SU-DHL-6 (cell line): ENCODE measurements at regions not wholly inside any gene's neighbourhood (a gene's known extent, or its start where the extent isn't known, plus 50 kb on each side); places are given as distances from the start of the nearest gene placed in this dataset.

Experiments used
- H2AFZ ChIP-seq: fragments of 200-600 bp; sonication (generic); 2 replicates; pipeline ENCODE4 v1.6.1; 2014; ENCODE audit warnings: low read depth, mild to moderate bottlenecking, moderate library complexity, mixed read lengths, antibody characterized with exemption, low read length; ENCODE audit not compliant: severe bottlenecking
- H3F3A ChIP-seq: fragments of 200-600 bp; shearing (Covaris generic); 2 replicates; pipeline ENCODE4 v1.6.0; 2016; ENCODE audit warnings: antibody characterized with exemption, mild to moderate bottlenecking; ENCODE audit not compliant: insufficient read depth
- H3K27ac ChIP-seq: fragments of 200-600 bp; sonication (generic); 2 replicates; pipeline ENCODE4 v1.5.1; 2016; ENCODE audit warnings: low read depth, mild to moderate bottlenecking, low read length, moderate library complexity, mixed read lengths
- H3K27me3 ChIP-seq: fragments of 200-600 bp; sonication (generic), shearing (Covaris generic); 2 replicates; pipeline ENCODE4 v1.6.0; 2014; ENCODE audit warnings: mild to moderate bottlenecking, low read length
- H3K36me3 ChIP-seq: fragments of 200-600 bp; sonication (generic); 2 replicates; pipeline ENCODE4 v1.6.1; 2014; ENCODE audit warnings: mild to moderate bottlenecking, low read length, mixed read lengths
- H3K4me2 ChIP-seq: fragments of 300-600, 200-600 bp; shearing (Covaris generic), sonication (generic); 2 replicates; pipeline ENCODE4 v1.6.0; 2014; ENCODE audit warnings: low read length, low read depth, mild to moderate bottlenecking; ENCODE audit not compliant: poor library complexity, severe bottlenecking
- H3K4me3 ChIP-seq: fragments of 200-600 bp; sonication (generic); 2 replicates; pipeline ENCODE4 v1.5.1; 2014; ENCODE audit warnings: antibody characterized with exemption, low read length, mild to moderate bottlenecking, mixed read lengths; ENCODE audit not compliant: insufficient read depth, poor library complexity, severe bottlenecking
- H3K79me2 ChIP-seq: fragments of 200-600 bp; sonication (generic); 2 replicates; pipeline ENCODE4 v1.6.1; 2014; ENCODE audit warnings: mild to moderate bottlenecking, low read length, moderate library complexity; ENCODE audit not compliant: insufficient read depth
- H3K9ac ChIP-seq: fragments of 200-600 bp; sonication (generic); 2 replicates; pipeline ENCODE4 v1.7.0; 2014; ENCODE audit warnings: mild to moderate bottlenecking, low read length
- H3K9me2 ChIP-seq: fragments of 200-600 bp; sonication (generic); replicated peaks from 2 replicates; pipeline ENCODE4 v1.6.1; 2014; ENCODE audit warnings: low read length; ENCODE audit not compliant: insufficient read depth
- H3K9me3 ChIP-seq: fragments of 200-600 bp; sonication (generic); 2 replicates; pipeline ENCODE4 v1.6.1; 2014; ENCODE audit warnings: low read length, mixed read lengths; ENCODE audit not compliant: insufficient read depth
- H4K20me1 ChIP-seq: fragments of 200-600 bp; sonication (generic); 2 replicates; pipeline ENCODE4 v1.6.1; 2014; ENCODE audit warnings: low read depth, mild to moderate bottlenecking, antibody characterized with exemption, low read length, moderate library complexity, mixed read lengths
- EZH2phosphoT487 ChIP-seq: fragments of 200-600 bp; sonication (generic), shearing (Covaris generic); conservative IDR thresholded peaks from 2 replicates; pipeline ENCODE4 v1.6.1; 2018; ENCODE audit warnings: mild to moderate bottlenecking, antibody characterized with exemption, low read length, moderate library complexity, mixed read lengths
- TF ChIP-seq, protein P1 (sequence below): fragments of 200-600 bp; sonication (generic); IDR thresholded peaks from one replicate; pipeline ENCODE4 v1.5.1; 2017; ENCODE audit warnings: antibody characterized with exemption, mild to moderate bottlenecking, low read length, moderate library complexity; ENCODE audit not compliant: insufficient read depth, poor library complexity, severe bottlenecking

DNA sequence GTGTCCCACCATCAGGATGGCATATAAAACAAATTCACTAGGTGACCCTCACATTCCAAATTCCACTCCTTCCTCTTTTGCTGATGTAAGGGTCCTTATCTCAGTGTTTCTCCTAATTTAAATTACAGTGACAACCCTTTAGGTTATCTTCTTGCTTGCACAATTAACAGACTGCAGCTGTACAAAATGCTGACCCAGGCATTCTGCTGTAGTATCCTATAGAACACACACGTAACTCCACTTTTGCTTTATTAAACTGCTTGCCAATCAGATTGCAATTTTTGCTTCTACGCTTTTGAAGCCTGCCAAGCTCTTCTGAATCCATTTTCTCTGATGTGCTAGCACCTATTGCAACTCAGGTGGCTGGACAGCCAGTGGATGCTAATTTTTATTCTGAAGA is 950.3 kb downstream of the TFAP2A start:
- no peak overlapping the region for H3K4me2 ChIP-seq
- H3K27me3 ChIP-seq: no peaks in the 10 kb centered on the region

GRCh38 chr6:9463311-9463710 is 951.6 kb downstream of the TFAP2A start:
- Histone ChIP-seq H3F3A (no peaks in the 10 kb centered on the region), H4K20me1 (no peaks in the 10 kb centered on the region), H3K9me2 (no peaks in the 10 kb centered on the region), H3K27me3 (no peaks in the 10 kb centered on the region), H3K9me3 (no peaks in the 10 kb centered on the region), H3K4me3 (no peak overlapping the region), H3K36me3 (no peaks in the 10 kb centered on the region), H3K27ac (no peak overlapping the region), H3K79me2 (no peaks in the 10 kb centered on the region), H2AFZ (no peak overlapping the region), H3K4me2 (no peak overlapping the region), H3K9ac (no peak overlapping the region)
- TF ChIP-seq, protein P1, sequence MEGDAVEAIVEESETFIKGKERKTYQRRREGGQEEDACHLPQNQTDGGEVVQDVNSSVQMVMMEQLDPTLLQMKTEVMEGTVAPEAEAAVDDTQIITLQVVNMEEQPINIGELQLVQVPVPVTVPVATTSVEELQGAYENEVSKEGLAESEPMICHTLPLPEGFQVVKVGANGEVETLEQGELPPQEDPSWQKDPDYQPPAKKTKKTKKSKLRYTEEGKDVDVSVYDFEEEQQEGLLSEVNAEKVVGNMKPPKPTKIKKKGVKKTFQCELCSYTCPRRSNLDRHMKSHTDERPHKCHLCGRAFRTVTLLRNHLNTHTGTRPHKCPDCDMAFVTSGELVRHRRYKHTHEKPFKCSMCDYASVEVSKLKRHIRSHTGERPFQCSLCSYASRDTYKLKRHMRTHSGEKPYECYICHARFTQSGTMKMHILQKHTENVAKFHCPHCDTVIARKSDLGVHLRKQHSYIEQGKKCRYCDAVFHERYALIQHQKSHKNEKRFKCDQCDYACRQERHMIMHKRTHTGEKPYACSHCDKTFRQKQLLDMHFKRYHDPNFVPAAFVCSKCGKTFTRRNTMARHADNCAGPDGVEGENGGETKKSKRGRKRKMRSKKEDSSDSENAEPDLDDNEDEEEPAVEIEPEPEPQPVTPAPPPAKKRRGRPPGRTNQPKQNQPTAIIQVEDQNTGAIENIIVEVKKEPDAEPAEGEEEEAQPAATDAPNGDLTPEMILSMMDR: no peak
- no peak for TF ChIP-seq EZH2phosphoT487

More for the DNA sequence above, 950.3 kb downstream of the TFAP2A start:
- H2AFZ ChIP-seq: no peak overlapping the region
- H3K27ac ChIP-seq: no peak overlapping the region
- H3K9me3 ChIP-seq: no peaks in the 10 kb centered on the region
- H3K4me3 ChIP-seq: no peak overlapping the region
- no peaks in the 10 kb centered on the region for H3K36me3 ChIP-seq
- no peaks in the 10 kb centered on the region for H3F3A ChIP-seq
- no peak overlapping the region for H3K9ac ChIP-seq
- no peaks in the 10 kb centered on the region for H3K79me2 ChIP-seq
- H4K20me1 ChIP-seq: no peaks in the 10 kb centered on the region
- TF ChIP-seq, protein P1: no peak
- TF ChIP-seq EZH2phosphoT487: no peak
- no peaks in the 10 kb centered on the region for H3K9me2 ChIP-seq

GRCh38 chr6:9461188-9461587 is 953.7 kb downstream of the TFAP2A start:
- H4K20me1 ChIP-seq: no peaks in the 10 kb centered on the region
- no peak overlapping the region for H2AFZ ChIP-seq
- H3K9me2 ChIP-seq: no peaks in the 10 kb centered on the region
- H3K27me3 ChIP-seq: no peaks in the 10 kb centered on the region
- TF ChIP-seq, protein P1: no peak
- TF ChIP-seq EZH2phosphoT487: no peak
- no peaks in the 10 kb centered on the region for H3F3A ChIP-seq
- H3K79me2 ChIP-seq: no peaks in the 10 kb centered on the region
- H3K9ac ChIP-seq: no peak overlapping the region
- no peaks in the 10 kb centered on the region for H3K9me3 ChIP-seq
- H3K4me2 ChIP-seq: no peak overlapping the region
- H3K4me3 ChIP-seq: no peak overlapping the region
- H3K36me3 ChIP-seq: no peaks in the 10 kb centered on the region
- H3K27ac ChIP-seq: no peak overlapping the region
